GM12865 (cell line): ENCODE measurements at regions not wholly inside any gene's neighbourhood (a gene's known extent, or its start where the extent isn't known, plus 50 kb on each side); places are given as distances from the start of the nearest gene placed in this dataset.

Experiments
- DNase-seq: peaks from one replicate; pipeline ENCODE4 v3.0.0; 2010; ENCODE audit warnings: low read depth
- H3K4me3 ChIP-seq: 2 replicates; pipeline ENCODE4 v1.5.1; 2011; ENCODE audit warnings: mild to moderate bottlenecking, low read depth, low read length, control low read depth
- CTCF ChIP-seq: IDR thresholded peaks from 2 replicates; pipeline ENCODE4 v1.5.1; 2011; ENCODE audit warnings: low read length, control low read depth, low read depth, inconsistent platforms; ENCODE audit not compliant: insufficient read depth; ENCODE audit errors: missing control alignments

- no peak overlapping the region for H3K4me3 ChIP-seq
- DNase-seq: no peak
- TF ChIP-seq CTCF: no peak
Measured at GRCh38 chr12:98156697-98157096, 358.7 kb upstream of the TMPO start.

GRCh38 chr12:98162906-98163678, 352.3 kb upstream of the TMPO start:
- DNase-seq: no peak
- H3K4me3 ChIP-seq: no peak overlapping the region
- no peak for TF ChIP-seq CTCF

GRCh38 chr12:98172304-98172703, 343.1 kb upstream of the TMPO start:
- DNase-seq: no peak
- no peak for TF ChIP-seq CTCF
- no peak overlapping the region for H3K4me3 ChIP-seq

GRCh38 chr12:98172801-98173200, 342.6 kb upstream of the TMPO start:
- TF ChIP-seq CTCF: no peak
- DNase-seq: no peak
- H3K4me3 ChIP-seq: no peak overlapping the region

GRCh38 chr12:98173773-98174427, 341.5 kb upstream of the TMPO start:
- TF ChIP-seq CTCF: no peak

GRCh38 chr12:98174428-98174809, 341.0 kb upstream of the TMPO start:
- TF ChIP-seq CTCF: no peak

More at GRCh38 chr12:98173773-98174427, 341.5 kb upstream of the TMPO start:
- H3K4me3 ChIP-seq: no peak overlapping the region
- no peak for DNase-seq

More at GRCh38 chr12:98174428-98174809, 341.0 kb upstream of the TMPO start:
- DNase-seq: no peak
- no peak overlapping the region for H3K4me3 ChIP-seq
